HepG2 (cell line): ENCODE measurements at regions not wholly inside any gene's neighbourhood (a gene's known extent, or its start where the extent isn't known, plus 50 kb on each side); places are given as distances from the start of the nearest gene placed in this dataset.

Source experiments
- ATAC-seq: fragments of 200-7000 bp; cut with Tn5 transposase; 3 replicates; pipeline ENCODE4 v1.9.1; 2020; ENCODE audit warnings: mild to moderate bottlenecking, moderate library complexity
- BruUV-seq: library from RNA; stranded (reverse); fragments of 400-500 nt; replicated peaks from 2 replicates; lab custom pipeline; 2021; lab: Mats Ljungman, UMichigan
- CTCF ChIA-PET: fragments of 300-600 bp; formaldehyde crosslinking; extraction: SDS; loops from one replicate; lab custom pipeline; 2021; ENCODE audit warnings: low total read pairs, inconsistent platforms, low intra/inter-chr PET ratio; lab: Yijun Ruan, JAX
- POLR2A ChIA-PET: fragments of 350-600 bp; sonication (Branson Sonifier 250); formaldehyde crosslinking; loops from one replicate; lab custom pipeline; 2020; ENCODE audit warnings: antibody characterized with exemption, inconsistent platforms; lab: Yijun Ruan, JAX
- DNase-seq: peaks from one replicate; pipeline ENCODE4 v3.0.0-alpha.2; 2015; ENCODE audit warnings: low spot score
- FAIRE-seq: peaks from 3 replicates; lab custom pipeline; 2011; peaks lifted over from hg19 to GRCh38; lab: Jason Lieb, UNC
- H2AFZ ChIP-seq: one replicate; pipeline ENCODE4 v1.6.1; 2011; ENCODE audit warnings: low read length, inconsistent platforms
- H3K27ac ChIP-seq: fragments of 300-600 bp; 3 replicates; pipeline ENCODE4 v1.8.0; 2011; ENCODE audit warnings: mixed run types, mild to moderate bottlenecking, mixed read lengths, low read length, inconsistent platforms; ENCODE audit not compliant: insufficient read depth; ENCODE audit errors: extremely low read length
- H3K27me3 ChIP-seq, 2 experiments: fragments of 200-600 bp in 1 of 2; 2 replicates in 1 of 2; 3 replicates in 1 of 2; pipeline versions ENCODE4 v1.6.0 to v1.8.0; 2011; ENCODE audit warnings: low read length in 2 of 2, mild to moderate bottlenecking in 2 of 2, moderate library complexity in 2 of 2, inconsistent platforms in 1 of 2; ENCODE audit not compliant: insufficient read depth in 2 of 2, control insufficient read depth in 1 of 2
- H3K36me3 ChIP-seq, 2 experiments: fragments of 200-600 bp in 1 of 2; replicated peaks in 1 of 2; 2 replicates in 1 of 2; 3 replicates in 1 of 2; pipeline versions ENCODE4 v1.5.1 to v1.8.0; 2011; ENCODE audit warnings: low read length in 2 of 2, inconsistent platforms in 1 of 2; ENCODE audit not compliant: insufficient read depth in 2 of 2, control insufficient read depth in 1 of 2
- H3K4me1 ChIP-seq: 2 replicates; pipeline ENCODE4 v1.5.1; 2012; ENCODE audit warnings: low read length, inconsistent platforms; ENCODE audit not compliant: insufficient read depth
- H3K4me2 ChIP-seq: 2 replicates; pipeline ENCODE4 v1.6.0; 2011; ENCODE audit warnings: low read depth, low read length, inconsistent platforms
- H3K4me3 ChIP-seq, 3 experiments: fragments of 200-600 bp in 1 of 3; sonication (generic), shearing (Covaris generic) in 1 of 3; replicated peaks in 1 of 3; 2 replicates each; pipeline ENCODE4 v1.5.1; 2011 to 2016; ENCODE audit warnings: low read length in 3 of 3, inconsistent platforms in 2 of 3, low read depth in 2 of 3, mild to moderate bottlenecking in 2 of 3, control low read depth in 1 of 3, mixed read lengths in 1 of 3; ENCODE audit not compliant: insufficient read depth in 1 of 3
- H3K79me2 ChIP-seq: one replicate; pipeline ENCODE4 v1.6.1; 2011; ENCODE audit warnings: low read length, inconsistent platforms; ENCODE audit not compliant: insufficient read depth
- H3K9ac ChIP-seq: 2 replicates; pipeline ENCODE4 v1.6.0; 2011; ENCODE audit warnings: mild to moderate bottlenecking, low read depth, low read length, inconsistent platforms; ENCODE audit not compliant: insufficient read depth
- H3K9me3 ChIP-seq: 2 replicates; pipeline ENCODE4 v1.5.1; 2012; ENCODE audit warnings: mild to moderate bottlenecking, low read length
- H4K20me1 ChIP-seq: 2 replicates; pipeline ENCODE4 v1.6.0; 2011; ENCODE audit warnings: inconsistent platforms, mild to moderate bottlenecking, low read length, moderate library complexity; ENCODE audit not compliant: insufficient read depth
- KIAA2018 ChIP-seq: sonication (generic); formaldehyde crosslinking; IDR thresholded peaks from 2 replicates; pipeline ENCODE4 v1.5.0; 2020; ENCODE audit warnings: mild to moderate bottlenecking, missing genetic modification reagents, borderline replicate concordance
- PAX8 ChIP-seq: sonication (generic); formaldehyde crosslinking; IDR thresholded peaks from 2 replicates; pipeline ENCODE4 v1.8.0; 2022; ENCODE audit warnings: mild to moderate bottlenecking, missing genetic modification reagents, borderline replicate concordance
- PLRG1 ChIP-seq: fragments of 450-650 bp; conservative IDR thresholded peaks from 2 replicates; pipeline ENCODE4 v1.6.1; 2016
- ZBTB7A ChIP-seq: sonication (generic); formaldehyde crosslinking; IDR thresholded peaks from 2 replicates; pipeline ENCODE4 v1.8.0; 2022; ENCODE audit warnings: mild to moderate bottlenecking, missing genetic modification reagents
- ZMAT5 ChIP-seq: sonication (generic); formaldehyde crosslinking; IDR thresholded peaks from 2 replicates; pipeline ENCODE4 v1.5.0; 2020; ENCODE audit warnings: mild to moderate bottlenecking, low read depth, missing genetic modification reagents, borderline replicate concordance
- ZNF850 ChIP-seq: sonication (generic); formaldehyde crosslinking; conservative IDR thresholded peaks from 2 replicates; pipeline ENCODE4 v1.9.0; 2021; ENCODE audit warnings: mild to moderate bottlenecking, missing genetic modification reagents
- WGBS: methylation state at CpG from one replicate; pipeline ENCODE4 v1.1.6; 2017; ENCODE audit warnings: low lambda C conversion rate; 5-methylcytosine and 5-hydroxymethylcytosine counted together
- in situ Hi-C: cut with HindIII; loops from 2 replicates; pipeline ENCODE4 v1.10.0; 2017; ENCODE audit warnings: low pct_unique_long_range_greater_than_20kb; ENCODE audit not compliant: extremely low pct_ligation_motif_present
- intact Hi-C: fragments of 100-400 bp; cut with micrococcal nuclease; formaldehyde crosslinking; loops from one replicate; pipeline ENCODE4 v1.10.0; 2022; ENCODE audit not compliant: unreplicated experiment

GRCh38 chr10:36621346-36621745, 504.1 kb upstream of the ANKRD30A start:
- 0% methylated on average over 2 of the region's 2 CpGs for WGBS
- in situ Hi-C loops: no loop called here
- no peak for DNase-seq

More at GRCh38 chr10:36621346-36621745, 504.1 kb upstream of the ANKRD30A start:
- Histone ChIP-seq H4K20me1 (no peaks in the 10 kb centered on the region), H3K4me2 (no peak overlapping the region), H3K27me3 (no peaks in the 10 kb centered on the region), H3K4me3 (no peak overlapping the region), H3K36me3 (no peaks in the 10 kb centered on the region), H3K9me3 (no peaks in the 10 kb centered on the region), H3K4me1 (no peaks in the 10 kb centered on the region), H3K79me2 (no peaks in the 10 kb centered on the region), H3K9ac (no peak overlapping the region), H2AFZ (no peak overlapping the region), H3K27ac (no peak overlapping the region)
- BruUV-seq: no TSS peak
- intact Hi-C loops: no loop called here
- ChIA-PET POLR2A (no interaction called here), CTCF (no interaction called here)
- ATAC-seq: no peak
- no peak for FAIRE-seq
- TF ChIP-seq ZNF850 (CRISPR knock-in tag) (no peak), KIAA2018 (CRISPR knock-in tag) (no peak), PLRG1 (no peak), ZBTB7A (CRISPR knock-in tag) (no peak), PAX8 (CRISPR knock-in tag) (no peak), ZMAT5 (CRISPR knock-in tag) (no peak)
